K562 (cell line): ENCODE measurements at regions not wholly inside any gene's neighbourhood (a gene's known extent, or its start where the extent isn't known, plus 50 kb on each side); places are given as distances from the start of the nearest gene placed in this dataset.

Source experiments
- ARNT ChIP-seq, 2 experiments: fragments of 450-650 bp; IDR thresholded peaks; 2 replicates each; pipeline ENCODE4 v1.6.1; 2016; ENCODE audit warnings: mild to moderate bottlenecking in 1 of 2
- HDAC1 ChIP-seq, 2 experiments: fragments of 450-650 bp; IDR thresholded peaks; 2 replicates each; pipeline ENCODE4 v1.6.1; 2016 to 2017; ENCODE audit warnings: inconsistent platforms in 1 of 2, mild to moderate bottlenecking in 1 of 2, moderate library complexity in 1 of 2
- MIER1 ChIP-seq: fragments of 450-650 bp; IDR thresholded peaks from 2 replicates; pipeline ENCODE4 v1.6.1; 2016; ENCODE audit warnings: antibody characterized with exemption, mild to moderate bottlenecking, low read depth
- PHF20 ChIP-seq: fragments of 450-650 bp; IDR thresholded peaks from 2 replicates; pipeline ENCODE4 v1.6.1; 2018; ENCODE audit not compliant: partially characterized antibody
- TEAD1 ChIP-seq, 2 experiments: fragments of 450-650 bp in 1 of 2; sonication (generic) in 1 of 2; formaldehyde crosslinking; IDR thresholded peaks; 2 replicates each; pipeline versions ENCODE4 v1.4.0 to v1.8.0; 2020 to 2022; ENCODE audit warnings: mild to moderate bottlenecking in 2 of 2, missing genetic modification reagents in 1 of 2
- ZNF165 ChIP-seq: fragments of 250-450 bp; sonication (Bioruptor Pico); IDR thresholded peaks from 2 replicates; pipeline ENCODE4 v1.4.0; 2020; ENCODE audit warnings: borderline replicate concordance
- ZNF507 ChIP-seq: conservative IDR thresholded peaks from 2 replicates; pipeline ENCODE4 v1.6.1; 2017; ENCODE audit warnings: missing genetic modification characterization, missing compliant biosample characterization
- TF ChIP-seq, protein P1 (sequence below): fragments of 200-800 bp; sonication (Bioruptor generic); IDR thresholded peaks from 2 replicates; pipeline ENCODE4 v1.6.1; 2016; ENCODE audit warnings: missing genetic modification characterization, missing compliant biosample characterization
- TF ChIP-seq, protein P2 (sequence below): sonication (generic); formaldehyde crosslinking; IDR thresholded peaks from 2 replicates; pipeline ENCODE4 v1.8.1; 2023; ENCODE audit warnings: mild to moderate bottlenecking, missing genetic modification reagents
- TF ChIP-seq, protein P3 (sequence below): fragments of 450-650 bp; IDR thresholded peaks from 2 replicates; pipeline ENCODE4 v1.6.1; 2017; ENCODE audit warnings: antibody characterized with exemption
- TF ChIP-seq, protein P4 (sequence below): sonication (generic); formaldehyde crosslinking; IDR thresholded peaks from 2 replicates; pipeline ENCODE4 v1.8.0; 2022; ENCODE audit warnings: mild to moderate bottlenecking, low read depth, missing genetic modification reagents
- TF ChIP-seq, protein P5 (sequence below): fragments of 450-650 bp; formaldehyde crosslinking; IDR thresholded peaks from 2 replicates; pipeline ENCODE4 v1.4.0; 2022; ENCODE audit warnings: mild to moderate bottlenecking, moderate library complexity
- TF ChIP-seq, protein P6 (sequence below), 2 experiments: fragments of 200-800 bp in 1 of 2; sonication (Bioruptor generic) in 1 of 2; sonication (generic) in 1 of 2; formaldehyde crosslinking in 1 of 2; IDR thresholded peaks in 1 of 2; conservative IDR thresholded peaks in 1 of 2; 2 replicates each; pipeline versions ENCODE4 v1.5.0 to v1.6.1; 2016 to 2020; ENCODE audit warnings: missing compliant biosample characterization in 1 of 2, missing genetic modification characterization in 1 of 2, missing genetic modification reagents in 1 of 2

DNA sequence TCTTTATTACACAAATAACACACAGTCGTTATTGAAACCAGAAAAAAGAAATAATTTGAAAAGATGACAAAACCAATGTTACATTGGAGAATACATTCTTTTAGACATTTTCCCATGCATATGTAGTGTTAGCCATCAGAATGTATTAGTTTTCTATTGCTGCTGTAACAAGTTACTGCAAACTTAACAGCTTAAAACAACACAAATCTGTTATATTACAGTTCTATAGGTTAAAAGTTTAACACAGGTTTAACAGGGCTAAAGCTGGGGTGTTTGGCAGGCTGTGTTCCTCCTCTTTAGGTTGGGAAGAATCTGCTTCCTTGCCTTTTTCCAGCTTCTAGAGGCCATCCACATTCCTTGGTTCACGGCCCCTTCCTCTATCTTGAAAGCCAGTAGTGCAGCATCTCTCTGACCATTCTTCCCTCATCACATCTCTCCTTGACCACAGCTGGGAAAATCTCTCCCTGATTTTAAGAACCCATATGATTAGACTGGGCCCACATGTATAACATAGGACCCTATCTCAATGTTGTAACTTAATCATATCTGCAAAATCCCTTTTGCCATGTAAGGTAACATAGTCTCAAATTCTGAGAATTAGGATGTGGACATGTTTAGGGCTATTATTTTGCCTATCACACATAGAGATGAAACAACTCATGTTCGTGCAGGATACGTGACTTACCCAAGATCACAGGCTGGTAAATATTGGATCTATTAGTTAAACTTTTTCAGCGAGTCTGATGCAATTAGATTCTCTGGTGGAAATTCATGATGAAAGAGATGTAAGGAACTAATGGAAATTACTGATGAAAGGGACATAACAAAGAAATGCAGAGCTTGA lies 145.4 kb upstream of the TMEM170B start (continued):
- TF ChIP-seq, protein P1, sequence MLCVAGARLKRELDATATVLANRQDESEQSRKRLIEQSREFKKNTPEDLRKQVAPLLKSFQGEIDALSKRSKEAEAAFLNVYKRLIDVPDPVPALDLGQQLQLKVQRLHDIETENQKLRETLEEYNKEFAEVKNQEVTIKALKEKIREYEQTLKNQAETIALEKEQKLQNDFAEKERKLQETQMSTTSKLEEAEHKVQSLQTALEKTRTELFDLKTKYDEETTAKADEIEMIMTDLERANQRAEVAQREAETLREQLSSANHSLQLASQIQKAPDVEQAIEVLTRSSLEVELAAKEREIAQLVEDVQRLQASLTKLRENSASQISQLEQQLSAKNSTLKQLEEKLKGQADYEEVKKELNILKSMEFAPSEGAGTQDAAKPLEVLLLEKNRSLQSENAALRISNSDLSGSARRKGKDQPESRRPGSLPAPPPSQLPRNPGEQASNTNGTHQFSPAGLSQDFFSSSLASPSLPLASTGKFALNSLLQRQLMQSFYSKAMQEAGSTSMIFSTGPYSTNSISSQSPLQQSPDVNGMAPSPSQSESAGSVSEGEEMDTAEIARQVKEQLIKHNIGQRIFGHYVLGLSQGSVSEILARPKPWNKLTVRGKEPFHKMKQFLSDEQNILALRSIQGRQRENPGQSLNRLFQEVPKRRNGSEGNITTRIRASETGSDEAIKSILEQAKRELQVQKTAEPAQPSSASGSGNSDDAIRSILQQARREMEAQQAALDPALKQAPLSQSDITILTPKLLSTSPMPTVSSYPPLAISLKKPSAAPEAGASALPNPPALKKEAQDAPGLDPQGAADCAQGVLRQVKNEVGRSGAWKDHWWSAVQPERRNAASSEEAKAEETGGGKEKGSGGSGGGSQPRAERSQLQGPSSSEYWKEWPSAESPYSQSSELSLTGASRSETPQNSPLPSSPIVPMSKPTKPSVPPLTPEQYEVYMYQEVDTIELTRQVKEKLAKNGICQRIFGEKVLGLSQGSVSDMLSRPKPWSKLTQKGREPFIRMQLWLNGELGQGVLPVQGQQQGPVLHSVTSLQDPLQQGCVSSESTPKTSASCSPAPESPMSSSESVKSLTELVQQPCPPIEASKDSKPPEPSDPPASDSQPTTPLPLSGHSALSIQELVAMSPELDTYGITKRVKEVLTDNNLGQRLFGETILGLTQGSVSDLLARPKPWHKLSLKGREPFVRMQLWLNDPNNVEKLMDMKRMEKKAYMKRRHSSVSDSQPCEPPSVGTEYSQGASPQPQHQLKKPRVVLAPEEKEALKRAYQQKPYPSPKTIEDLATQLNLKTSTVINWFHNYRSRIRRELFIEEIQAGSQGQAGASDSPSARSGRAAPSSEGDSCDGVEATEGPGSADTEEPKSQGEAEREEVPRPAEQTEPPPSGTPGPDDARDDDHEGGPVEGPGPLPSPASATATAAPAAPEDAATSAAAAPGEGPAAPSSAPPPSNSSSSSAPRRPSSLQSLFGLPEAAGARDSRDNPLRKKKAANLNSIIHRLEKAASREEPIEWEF (CRISPR knock-in tag), result no peak
- TF ChIP-seq PHF20 (no peak), ARNT (IDR thresholded peaks at IDR 0.05) (no peak), ZNF507 (peak; percentile 42), ZNF165 (CRISPR knock-in tag) (no peak), TEAD1 (CRISPR knock-in tag; IDR thresholded peaks at IDR 0.05) (no peak), HDAC1 (IDR thresholded peaks at IDR 0.05) (no peak), MIER1 (no peak)
- TF ChIP-seq, protein P2, sequence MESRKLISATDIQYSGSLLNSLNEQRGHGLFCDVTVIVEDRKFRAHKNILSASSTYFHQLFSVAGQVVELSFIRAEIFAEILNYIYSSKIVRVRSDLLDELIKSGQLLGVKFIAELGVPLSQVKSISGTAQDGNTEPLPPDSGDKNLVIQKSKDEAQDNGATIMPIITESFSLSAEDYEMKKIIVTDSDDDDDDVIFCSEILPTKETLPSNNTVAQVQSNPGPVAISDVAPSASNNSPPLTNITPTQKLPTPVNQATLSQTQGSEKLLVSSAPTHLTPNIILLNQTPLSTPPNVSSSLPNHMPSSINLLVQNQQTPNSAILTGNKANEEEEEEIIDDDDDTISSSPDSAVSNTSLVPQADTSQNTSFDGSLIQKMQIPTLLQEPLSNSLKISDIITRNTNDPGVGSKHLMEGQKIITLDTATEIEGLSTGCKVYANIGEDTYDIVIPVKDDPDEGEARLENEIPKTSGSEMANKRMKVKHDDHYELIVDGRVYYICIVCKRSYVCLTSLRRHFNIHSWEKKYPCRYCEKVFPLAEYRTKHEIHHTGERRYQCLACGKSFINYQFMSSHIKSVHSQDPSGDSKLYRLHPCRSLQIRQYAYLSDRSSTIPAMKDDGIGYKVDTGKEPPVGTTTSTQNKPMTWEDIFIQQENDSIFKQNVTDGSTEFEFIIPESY (CRISPR knock-in tag), result no peak
- TF ChIP-seq, protein P3, sequence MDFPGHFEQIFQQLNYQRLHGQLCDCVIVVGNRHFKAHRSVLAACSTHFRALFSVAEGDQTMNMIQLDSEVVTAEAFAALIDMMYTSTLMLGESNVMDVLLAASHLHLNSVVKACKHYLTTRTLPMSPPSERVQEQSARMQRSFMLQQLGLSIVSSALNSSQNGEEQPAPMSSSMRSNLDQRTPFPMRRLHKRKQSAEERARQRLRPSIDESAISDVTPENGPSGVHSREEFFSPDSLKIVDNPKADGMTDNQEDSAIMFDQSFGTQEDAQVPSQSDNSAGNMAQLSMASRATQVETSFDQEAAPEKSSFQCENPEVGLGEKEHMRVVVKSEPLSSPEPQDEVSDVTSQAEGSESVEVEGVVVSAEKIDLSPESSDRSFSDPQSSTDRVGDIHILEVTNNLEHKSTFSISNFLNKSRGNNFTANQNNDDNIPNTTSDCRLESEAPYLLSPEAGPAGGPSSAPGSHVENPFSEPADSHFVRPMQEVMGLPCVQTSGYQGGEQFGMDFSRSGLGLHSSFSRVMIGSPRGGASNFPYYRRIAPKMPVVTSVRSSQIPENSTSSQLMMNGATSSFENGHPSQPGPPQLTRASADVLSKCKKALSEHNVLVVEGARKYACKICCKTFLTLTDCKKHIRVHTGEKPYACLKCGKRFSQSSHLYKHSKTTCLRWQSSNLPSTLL, result no peak
- TF ChIP-seq, protein P4, sequence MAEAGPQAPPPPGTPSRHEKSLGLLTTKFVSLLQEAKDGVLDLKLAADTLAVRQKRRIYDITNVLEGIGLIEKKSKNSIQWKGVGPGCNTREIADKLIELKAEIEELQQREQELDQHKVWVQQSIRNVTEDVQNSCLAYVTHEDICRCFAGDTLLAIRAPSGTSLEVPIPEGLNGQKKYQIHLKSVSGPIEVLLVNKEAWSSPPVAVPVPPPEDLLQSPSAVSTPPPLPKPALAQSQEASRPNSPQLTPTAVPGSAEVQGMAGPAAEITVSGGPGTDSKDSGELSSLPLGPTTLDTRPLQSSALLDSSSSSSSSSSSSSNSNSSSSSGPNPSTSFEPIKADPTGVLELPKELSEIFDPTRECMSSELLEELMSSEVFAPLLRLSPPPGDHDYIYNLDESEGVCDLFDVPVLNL (CRISPR knock-in tag), result no peak
- TF ChIP-seq, protein P5, sequence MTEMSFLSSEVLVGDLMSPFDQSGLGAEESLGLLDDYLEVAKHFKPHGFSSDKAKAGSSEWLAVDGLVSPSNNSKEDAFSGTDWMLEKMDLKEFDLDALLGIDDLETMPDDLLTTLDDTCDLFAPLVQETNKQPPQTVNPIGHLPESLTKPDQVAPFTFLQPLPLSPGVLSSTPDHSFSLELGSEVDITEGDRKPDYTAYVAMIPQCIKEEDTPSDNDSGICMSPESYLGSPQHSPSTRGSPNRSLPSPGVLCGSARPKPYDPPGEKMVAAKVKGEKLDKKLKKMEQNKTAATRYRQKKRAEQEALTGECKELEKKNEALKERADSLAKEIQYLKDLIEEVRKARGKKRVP, result no peak
- TF ChIP-seq, protein P6, sequence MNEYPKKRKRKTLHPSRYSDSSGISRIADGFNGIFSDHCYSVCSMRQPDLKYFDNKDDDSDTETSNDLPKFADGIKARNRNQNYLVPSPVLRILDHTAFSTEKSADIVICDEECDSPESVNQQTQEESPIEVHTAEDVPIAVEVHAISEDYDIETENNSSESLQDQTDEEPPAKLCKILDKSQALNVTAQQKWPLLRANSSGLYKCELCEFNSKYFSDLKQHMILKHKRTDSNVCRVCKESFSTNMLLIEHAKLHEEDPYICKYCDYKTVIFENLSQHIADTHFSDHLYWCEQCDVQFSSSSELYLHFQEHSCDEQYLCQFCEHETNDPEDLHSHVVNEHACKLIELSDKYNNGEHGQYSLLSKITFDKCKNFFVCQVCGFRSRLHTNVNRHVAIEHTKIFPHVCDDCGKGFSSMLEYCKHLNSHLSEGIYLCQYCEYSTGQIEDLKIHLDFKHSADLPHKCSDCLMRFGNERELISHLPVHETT (CRISPR knock-in tag; conservative IDR thresholded peaks at IDR 0.05 in 1 of 2, IDR thresholded peaks at IDR 0.05 in 1 of 2), result no peak
